Fibroblast of upper back skin (primary cell): ENCODE measurements at regions not wholly inside any gene's neighbourhood (a gene's known extent, or its start where the extent isn't known, plus 50 kb on each side); places are given as distances from the start of the nearest gene placed in this dataset.

ENCODE experiments used
- DNase-seq: peaks from one replicate; pipeline ENCODE4 v3.0.0-alpha.2; 2013

- no peak for DNase-seq
Observed at GRCh38 chr1:13976485-13976884, 276.5 kb downstream of the PRDM2 start.

- no peak for DNase-seq
Observed at GRCh38 chr1:13981142-13981541, 281.2 kb downstream of the PRDM2 start.

DNA sequence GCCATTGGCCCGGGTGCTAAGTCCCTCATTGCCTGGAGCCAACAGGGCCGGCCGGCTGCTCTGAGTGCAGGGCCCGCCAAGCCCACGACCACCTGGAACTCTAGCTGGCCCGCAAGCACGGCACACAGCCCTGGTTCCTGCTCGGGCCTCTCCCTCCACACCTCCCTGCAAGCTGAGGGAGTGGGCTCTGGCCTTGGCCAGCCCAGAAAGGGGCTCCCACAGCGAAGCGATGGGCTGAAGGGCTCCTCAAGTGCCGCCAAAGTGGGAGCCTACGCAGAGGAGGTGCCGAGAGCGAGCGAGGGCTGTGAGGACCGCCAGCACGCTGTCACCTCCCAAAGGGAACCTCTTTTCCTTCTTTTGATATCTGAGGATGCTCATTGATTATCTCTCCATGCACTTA is 283.4 kb downstream of the PRDM2 start:
- DNase-seq, result no peak

- DNase-seq, result no peak
Observed at GRCh38 chr1:13990939-13991338, 291.0 kb downstream of the PRDM2 start.

DNA sequence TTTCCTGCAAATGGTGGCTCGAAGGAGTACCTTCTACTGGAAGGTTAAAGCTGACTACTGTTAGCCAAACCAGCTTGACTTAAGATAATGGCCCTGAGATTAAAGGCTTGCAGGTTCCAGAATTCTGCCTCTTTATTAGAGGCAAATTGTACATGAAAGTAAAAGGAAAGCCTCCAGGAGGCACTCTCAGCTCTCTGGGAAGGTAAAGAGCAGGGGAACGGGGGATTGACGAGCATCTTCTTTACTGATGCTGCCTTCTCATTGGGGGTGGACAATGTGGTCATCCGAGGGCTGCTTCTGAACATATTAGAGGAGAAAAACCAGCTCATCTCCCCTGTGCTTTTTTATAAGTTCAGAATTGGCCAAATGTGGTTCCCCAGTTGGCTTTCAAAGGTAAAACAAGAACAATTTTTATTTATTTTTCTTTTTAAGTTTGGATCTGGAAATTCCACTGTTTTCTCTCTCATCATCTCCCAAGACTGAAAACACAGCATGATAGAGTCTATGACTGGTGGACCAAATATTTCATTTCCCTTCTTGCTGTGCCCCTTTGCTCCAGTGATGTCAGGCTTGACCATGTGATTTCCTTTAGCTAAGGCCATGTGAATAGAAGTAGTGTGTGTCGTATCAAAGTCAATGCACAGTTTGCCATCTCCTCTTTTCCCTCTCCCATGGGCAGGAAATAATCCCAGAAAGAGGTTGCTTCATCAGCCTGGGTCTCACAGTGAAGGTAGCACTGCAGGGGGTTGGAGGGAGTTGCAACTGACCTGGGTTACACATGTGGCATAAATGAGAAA is 292.7 kb downstream of the PRDM2 start:
- no peak for DNase-seq

GRCh38 chr1:13994386-13994785 is 294.4 kb downstream of the PRDM2 start:
- DNase-seq, result no peak

GRCh38 chr1:13996334-13996733 is 296.3 kb downstream of the PRDM2 start:
- DNase-seq, result no peak

GRCh38 chr1:14003552-14003951 is 303.6 kb downstream of the PRDM2 start:
- DNase-seq, result no peak

GRCh38 chr1:14009582-14009981 is 309.6 kb downstream of the PRDM2 start:
- no peak for DNase-seq

GRCh38 chr1:14010476-14010875 is 310.5 kb downstream of the PRDM2 start:
- DNase-seq, result no peak

DNA sequence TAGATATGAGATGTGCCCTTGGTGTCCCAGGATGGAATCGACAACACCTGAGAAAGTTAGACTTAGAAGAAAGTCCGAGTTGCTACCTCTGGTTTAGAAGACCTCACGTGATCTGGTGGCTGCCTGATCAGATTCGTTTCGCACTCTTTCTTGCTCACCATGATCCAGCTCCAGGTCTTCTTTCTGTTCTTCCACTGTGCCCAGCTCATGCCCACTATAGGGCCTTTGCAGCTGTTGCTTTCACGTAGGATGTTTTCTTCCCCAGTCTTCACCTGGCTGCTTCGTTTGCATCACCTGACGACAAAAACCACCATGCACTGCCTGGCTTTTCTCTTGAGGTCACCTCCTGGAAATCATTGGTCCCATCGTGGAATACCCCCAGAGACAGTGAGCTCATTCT is 311.1 kb downstream of the PRDM2 start:
- no peak for DNase-seq

- no peak for DNase-seq
Observed at GRCh38 chr1:14011888-14012287, 311.9 kb downstream of the PRDM2 start.

DNA sequence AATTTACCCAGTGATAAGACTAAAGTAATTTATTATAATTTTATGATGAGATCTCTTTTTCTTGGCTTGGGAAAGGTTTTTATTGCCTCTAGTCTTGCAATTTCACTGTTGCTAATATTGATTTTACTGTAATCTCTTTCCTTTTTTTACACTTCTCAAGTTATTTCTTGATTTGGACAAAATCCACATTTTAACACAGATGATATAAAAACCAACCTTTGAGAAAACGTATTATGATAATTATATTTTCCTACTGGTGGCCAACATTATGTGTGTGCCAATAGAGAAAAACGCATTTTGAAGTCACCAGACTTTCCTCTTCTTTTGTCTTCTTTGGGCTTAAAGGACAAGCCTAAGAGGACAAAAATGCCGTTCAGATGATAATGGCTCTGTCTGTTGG is 314.9 kb downstream of the PRDM2 start:
- no peak for DNase-seq

DNA sequence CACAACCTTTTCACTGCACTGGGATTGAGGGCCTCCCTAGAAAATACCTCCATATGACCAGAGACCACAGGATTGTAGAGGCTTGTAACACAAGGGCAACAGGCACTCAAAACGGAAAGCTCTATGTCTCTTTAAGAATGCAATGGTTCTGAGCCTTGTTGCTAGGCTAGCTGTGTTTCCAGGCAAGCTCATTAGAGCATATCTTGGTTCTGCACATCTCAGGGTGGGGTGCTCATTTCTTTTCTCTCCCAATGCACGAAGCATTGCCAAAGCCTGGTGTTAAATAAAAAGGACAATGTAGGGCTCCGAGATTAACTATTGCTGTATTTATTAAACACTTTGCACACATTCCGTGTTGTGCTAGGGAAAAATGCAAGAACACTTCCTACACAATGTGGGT is 315.9 kb downstream of the PRDM2 start:
- DNase-seq, result no peak

- no peak for DNase-seq
Observed at GRCh38 chr1:14017531-14017961, 317.6 kb downstream of the PRDM2 start.

- no peak for DNase-seq
Observed at GRCh38 chr1:14019461-14019860, 319.5 kb downstream of the PRDM2 start.

DNA sequence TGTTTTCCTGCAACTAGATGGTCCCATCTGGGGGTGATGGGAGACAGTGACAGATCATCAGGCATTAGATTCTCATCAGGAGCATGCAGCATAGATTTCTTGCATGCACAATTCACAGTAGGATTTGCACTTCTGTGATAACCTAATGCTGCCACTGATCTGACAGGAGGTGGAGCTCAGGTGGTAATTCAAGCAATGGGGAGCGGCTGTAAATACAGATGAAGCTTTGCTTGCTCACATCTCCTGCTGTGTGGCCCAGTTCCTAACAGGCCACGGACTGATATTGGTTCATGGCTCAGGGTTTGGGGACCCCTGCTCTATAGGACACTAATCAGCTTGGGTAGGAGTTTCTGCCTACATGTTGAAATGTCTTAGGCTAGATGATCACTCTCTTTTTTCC is 320.0 kb downstream of the PRDM2 start:
- no peak for DNase-seq

DNA sequence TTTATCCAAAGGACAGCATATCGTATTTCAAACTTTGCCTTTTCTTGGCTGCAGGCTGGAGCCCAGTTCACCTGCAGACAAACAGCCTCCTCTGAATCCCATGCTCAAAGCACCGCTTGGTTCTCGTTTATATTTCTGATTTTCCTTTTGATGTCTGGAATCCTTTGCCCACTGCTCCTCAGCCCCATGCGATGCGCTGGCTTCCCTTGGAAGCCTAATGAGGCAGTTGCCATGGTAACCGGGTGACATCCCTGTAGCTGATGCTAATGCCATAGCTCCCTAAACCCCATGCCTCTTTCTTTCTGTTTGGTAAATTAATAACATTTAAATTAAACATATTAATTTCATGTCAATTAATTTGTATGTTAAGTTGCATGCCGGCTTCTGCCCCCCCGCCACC is 327.1 kb downstream of the PRDM2 start:
- no peak for DNase-seq

DNA sequence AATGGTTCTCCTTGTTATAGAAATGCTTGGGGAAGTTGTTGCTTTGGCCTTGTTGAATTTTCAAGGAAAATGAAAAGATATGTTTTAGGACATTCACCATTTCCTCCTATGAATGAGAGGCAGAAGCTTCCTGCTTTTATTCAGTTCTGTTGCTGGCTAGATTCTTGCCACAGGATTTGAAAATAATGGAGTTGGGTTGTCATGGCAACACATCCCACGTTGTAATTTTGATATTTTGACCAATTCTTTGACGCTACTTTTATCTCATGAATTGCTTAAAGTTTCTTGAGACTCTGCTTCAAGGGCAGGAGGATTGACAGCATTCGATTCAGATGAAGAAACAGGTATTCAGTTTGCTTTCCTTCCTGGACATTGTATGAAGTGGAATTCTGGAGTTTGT is 331.5 kb downstream of the PRDM2 start:
- DNase-seq, result no peak

GRCh38 chr1:14034506-14034905 is 334.5 kb downstream of the PRDM2 start:
- DNase-seq, result no peak

DNA sequence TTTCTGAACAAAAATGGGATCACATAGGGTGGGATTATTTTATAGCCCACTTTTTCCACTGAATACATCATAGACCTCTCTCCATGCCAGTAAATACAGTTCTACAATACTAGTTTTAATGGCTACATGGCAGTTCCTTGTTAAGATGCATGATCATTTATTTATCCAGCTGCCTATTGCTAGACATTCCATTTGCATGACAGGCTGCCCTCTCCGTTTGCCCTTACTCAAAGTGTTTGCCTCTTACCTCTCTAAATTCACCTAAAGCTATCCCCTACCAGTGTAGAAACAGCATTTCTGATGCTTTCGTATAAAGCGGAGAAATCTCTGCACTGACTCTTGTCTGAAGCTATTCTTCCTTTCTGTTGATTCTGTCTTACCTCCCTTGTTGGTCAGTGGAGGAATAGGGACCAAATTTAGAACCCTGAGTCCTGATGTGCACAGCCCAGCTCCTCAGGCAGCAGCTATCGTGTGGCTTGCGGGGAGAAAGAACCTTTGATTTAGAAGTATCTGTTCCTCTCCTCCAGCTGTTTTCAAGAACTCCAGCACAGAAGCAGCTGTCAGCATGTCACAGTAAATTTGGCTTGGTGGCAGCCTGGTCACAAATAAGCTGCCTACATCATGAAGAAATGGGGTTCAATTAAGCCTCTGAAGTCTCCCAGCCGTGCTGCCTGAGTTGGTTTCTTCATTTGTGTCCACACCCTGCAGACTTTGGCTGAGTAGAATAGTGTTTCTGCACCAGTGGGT is 337.3 kb downstream of the PRDM2 start:
- no peak for DNase-seq

DNA sequence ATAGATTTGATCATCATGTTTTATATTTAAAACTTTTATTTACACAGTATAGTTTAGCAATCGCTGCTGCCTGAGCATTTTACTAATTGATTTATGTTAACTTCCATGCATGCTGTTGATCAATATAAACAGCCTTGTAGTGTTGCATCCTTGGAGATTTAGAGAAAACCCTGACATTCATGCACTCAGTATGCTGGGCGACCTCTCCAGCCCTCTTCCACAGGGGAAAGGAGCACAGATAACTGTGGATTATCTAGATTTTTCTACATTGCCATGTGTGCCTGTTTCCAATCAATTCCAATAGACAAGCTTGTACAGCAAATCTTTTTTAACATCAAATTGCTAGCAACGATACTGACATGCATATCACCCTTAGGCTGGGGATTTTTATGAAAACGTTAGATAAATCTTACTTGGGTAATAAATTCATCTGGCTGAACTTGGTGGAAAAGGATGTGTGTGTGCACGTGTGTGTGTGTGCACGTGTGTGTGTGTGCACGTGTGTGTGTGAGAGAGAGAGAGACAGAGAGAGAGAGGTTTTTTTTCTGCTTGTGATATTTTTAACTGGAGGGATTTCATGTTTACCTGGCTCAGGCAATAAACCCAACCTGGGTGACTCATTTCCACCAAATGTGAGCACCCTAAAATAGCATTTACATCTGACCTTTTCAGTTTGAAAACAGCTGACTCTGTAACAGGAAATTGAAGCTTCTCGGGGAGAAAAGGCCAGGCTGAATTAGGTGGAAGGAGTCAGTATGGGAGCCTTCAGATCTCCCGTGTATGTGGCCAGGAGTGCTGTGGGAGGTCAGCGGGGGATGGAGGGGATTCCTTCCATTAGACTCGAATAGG is 339.8 kb downstream of the PRDM2 start:
- DNase-seq, result no peak

- DNase-seq, result no peak
Observed at GRCh38 chr1:14049965-14050364, 350.0 kb downstream of the PRDM2 start.
